Left ventricle myocardium inferior (tissue), 1 donor: ENCODE measurements at regions not wholly inside any gene's neighbourhood (a gene's known extent, or its start where the extent isn't known, plus 50 kb on each side); places are given as distances from the start of the nearest gene placed in this dataset.
A peak's percentile ranks its signal among the peaks of the same experiment; 100 is the strongest.
"Not testable (repeated sequence)": the region's sequence is repeated elsewhere in the genome, so short reads cannot be mapped to it uniquely, and the experiment has no call there.

Experiments
- DNase-seq: peaks from one replicate; pipeline ENCODE4 v3.0.0-alpha.2; 2020
- H3K27ac ChIP-seq: fragments of 200-600 bp; replicated peaks from 2 replicates; pipeline ENCODE4 v1.8.0; 2021
- H3K27me3 ChIP-seq: fragments of 200-600 bp; 2 replicates; pipeline ENCODE4 v1.8.0; 2021; ENCODE audit warnings: low read depth
- H3K36me3 ChIP-seq: fragments of 200-600 bp; 2 replicates; pipeline ENCODE4 v1.8.0; 2021
- H3K4me1 ChIP-seq: fragments of 200-600 bp; 2 replicates; pipeline ENCODE4 v1.8.0; 2021
- H3K4me3 ChIP-seq: fragments of 200-600 bp; 2 replicates; pipeline ENCODE4 v1.8.0; 2021; ENCODE audit warnings: mild to moderate bottlenecking, moderate library complexity
- H3K9me3 ChIP-seq: fragments of 200-600 bp; replicated peaks from 2 replicates; pipeline ENCODE4 v1.8.0; 2021
- intact Hi-C: fragments of 100-400 bp; cut with micrococcal nuclease; formaldehyde crosslinking; loops from one replicate; pipeline ENCODE4 v1.11.0; 2022
- TF ChIP-seq, protein P1 (sequence below): fragments of 200-600 bp; IDR thresholded peaks from 2 replicates; pipeline ENCODE4 v1.8.0; 2021; ENCODE audit warnings: antibody characterized with exemption, mild to moderate bottlenecking, borderline replicate concordance
- donor health status: DM: no; HTN: yes; CAD: no; lungs with severe emphysema.

DNA sequence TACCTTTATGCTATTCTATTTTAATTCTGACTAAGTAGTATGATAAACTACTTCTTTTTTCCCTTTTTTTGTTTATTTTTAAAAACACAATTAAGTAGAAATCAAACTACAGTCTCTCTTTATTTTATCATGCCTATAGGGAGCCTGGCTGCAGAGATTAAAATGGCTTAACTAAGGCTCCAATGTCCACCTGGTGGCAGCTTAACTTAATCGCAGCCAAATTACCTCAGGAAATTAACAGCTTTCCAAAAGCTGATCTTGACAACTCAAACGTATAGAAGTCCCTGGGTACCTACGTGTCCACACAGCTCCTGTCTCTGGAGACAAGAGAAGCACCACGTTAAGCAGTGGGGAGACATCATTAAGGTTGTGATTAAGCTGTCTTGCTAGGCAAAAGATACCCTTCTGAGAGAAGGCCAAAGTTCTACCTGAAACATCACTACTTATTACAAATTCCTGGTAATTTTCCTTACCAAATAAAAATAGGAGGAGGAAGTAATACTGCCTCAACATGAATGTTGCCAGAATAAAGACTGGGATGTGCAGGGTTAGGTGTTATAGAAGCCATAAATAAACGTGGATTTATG, 63.2 kb upstream of the SNX19 start:
- TF ChIP-seq, protein P1, sequence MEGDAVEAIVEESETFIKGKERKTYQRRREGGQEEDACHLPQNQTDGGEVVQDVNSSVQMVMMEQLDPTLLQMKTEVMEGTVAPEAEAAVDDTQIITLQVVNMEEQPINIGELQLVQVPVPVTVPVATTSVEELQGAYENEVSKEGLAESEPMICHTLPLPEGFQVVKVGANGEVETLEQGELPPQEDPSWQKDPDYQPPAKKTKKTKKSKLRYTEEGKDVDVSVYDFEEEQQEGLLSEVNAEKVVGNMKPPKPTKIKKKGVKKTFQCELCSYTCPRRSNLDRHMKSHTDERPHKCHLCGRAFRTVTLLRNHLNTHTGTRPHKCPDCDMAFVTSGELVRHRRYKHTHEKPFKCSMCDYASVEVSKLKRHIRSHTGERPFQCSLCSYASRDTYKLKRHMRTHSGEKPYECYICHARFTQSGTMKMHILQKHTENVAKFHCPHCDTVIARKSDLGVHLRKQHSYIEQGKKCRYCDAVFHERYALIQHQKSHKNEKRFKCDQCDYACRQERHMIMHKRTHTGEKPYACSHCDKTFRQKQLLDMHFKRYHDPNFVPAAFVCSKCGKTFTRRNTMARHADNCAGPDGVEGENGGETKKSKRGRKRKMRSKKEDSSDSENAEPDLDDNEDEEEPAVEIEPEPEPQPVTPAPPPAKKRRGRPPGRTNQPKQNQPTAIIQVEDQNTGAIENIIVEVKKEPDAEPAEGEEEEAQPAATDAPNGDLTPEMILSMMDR = peak; percentile 52
- H3K27me3 ChIP-seq = peaks cover 27% of the 10 kb centered on the region
- intact Hi-C loops = no loop called here
- no peak overlapping the region for H3K4me3 ChIP-seq
- no peaks in the 10 kb centered on the region for H3K4me1 ChIP-seq
- peaks cover 32% of the 10 kb centered on the region for H3K9me3 ChIP-seq
- H3K27ac ChIP-seq = no peak overlapping the region
- H3K36me3 ChIP-seq = no peaks in the 10 kb centered on the region
- DNase-seq = no peak

- Histone ChIP-seq H3K4me3 (no peak overlapping the region), H3K9me3 (peaks cover 32% of the 10 kb centered on the region), H3K27me3 (peaks cover 25% of the 10 kb centered on the region), H3K27ac (no peak overlapping the region), H3K36me3 (no peaks in the 10 kb centered on the region), H3K4me1 (no peaks in the 10 kb centered on the region)
- TF ChIP-seq, protein P1 = no peak
- no peak for DNase-seq
- intact Hi-C loops = no loop called here
Observed at GRCh38 chr11:130980071-130980862, 64.0 kb upstream of the SNX19 start.

DNA sequence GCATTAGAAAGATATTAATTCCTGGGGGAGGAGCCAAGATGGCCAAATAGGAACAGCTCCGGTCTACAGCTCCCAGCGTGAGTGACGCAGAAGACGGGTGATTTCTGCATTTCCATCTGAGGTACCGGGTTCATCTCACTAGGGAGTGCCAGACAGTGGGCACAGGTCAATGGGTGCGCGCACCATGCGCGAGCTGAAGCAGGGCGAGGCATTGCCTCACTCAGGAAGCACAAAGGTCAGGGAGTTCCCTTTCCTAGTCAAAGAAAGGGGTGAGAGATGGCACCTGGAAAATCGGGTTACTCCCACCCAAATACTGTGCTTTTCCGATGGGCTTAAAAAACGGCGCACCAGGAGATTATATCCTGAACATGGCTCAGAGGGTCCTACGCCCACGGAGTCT, 68.0 kb upstream of the SNX19 start:
- DNase-seq, H3K36me3 ChIP-seq, H3K27ac ChIP-seq, H3K4me1 ChIP-seq, H3K4me3 ChIP-seq, intact Hi-C loops, H3K27me3 ChIP-seq: not testable (repeated sequence)
- H3K9me3 ChIP-seq = peaks cover 16% of the 10 kb centered on the region

- Histone ChIP-seq H3K4me1 (no peaks in the 10 kb centered on the region), H3K27me3 (peaks cover 9% of the 10 kb centered on the region), H3K36me3 (no peaks in the 10 kb centered on the region), H3K4me3 (no peak overlapping the region), H3K9me3 (peaks cover 5% of the 10 kb centered on the region), H3K27ac (no peak overlapping the region)
- intact Hi-C loops = no loop called here
- no peak for DNase-seq
- TF ChIP-seq, protein P1 = no peak
Observed at GRCh38 chr11:130992788-130993187, 76.5 kb upstream of the SNX19 start.

DNA sequence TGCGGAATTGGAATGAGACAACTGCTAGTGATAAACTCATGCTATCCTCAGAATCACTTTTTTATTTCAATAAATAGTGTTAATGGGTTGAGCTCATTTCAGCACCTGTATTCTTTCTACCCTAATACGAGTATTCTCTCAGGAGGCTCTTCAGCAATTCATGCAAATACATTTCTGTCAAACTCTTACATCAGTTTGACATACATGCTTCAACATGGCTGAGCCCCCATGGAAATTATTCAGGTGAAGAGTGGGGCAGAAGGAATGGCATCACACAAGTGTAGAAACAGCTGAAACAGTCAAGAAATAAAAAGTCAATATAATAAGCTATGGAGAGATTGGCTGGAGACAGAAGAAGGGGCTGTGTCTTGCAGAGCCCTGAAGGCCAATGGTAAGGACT, 77.8 kb upstream of the SNX19 start:
- Histone ChIP-seq H3K4me3 (no peak overlapping the region), H3K36me3 (no peaks in the 10 kb centered on the region), H3K27me3 (peaks cover 9% of the 10 kb centered on the region), H3K9me3 (peaks cover 5% of the 10 kb centered on the region), H3K27ac (no peak overlapping the region), H3K4me1 (no peaks in the 10 kb centered on the region)
- intact Hi-C loops = no loop called here
- DNase-seq = no peak
- TF ChIP-seq, protein P1 = no peak

DNA sequence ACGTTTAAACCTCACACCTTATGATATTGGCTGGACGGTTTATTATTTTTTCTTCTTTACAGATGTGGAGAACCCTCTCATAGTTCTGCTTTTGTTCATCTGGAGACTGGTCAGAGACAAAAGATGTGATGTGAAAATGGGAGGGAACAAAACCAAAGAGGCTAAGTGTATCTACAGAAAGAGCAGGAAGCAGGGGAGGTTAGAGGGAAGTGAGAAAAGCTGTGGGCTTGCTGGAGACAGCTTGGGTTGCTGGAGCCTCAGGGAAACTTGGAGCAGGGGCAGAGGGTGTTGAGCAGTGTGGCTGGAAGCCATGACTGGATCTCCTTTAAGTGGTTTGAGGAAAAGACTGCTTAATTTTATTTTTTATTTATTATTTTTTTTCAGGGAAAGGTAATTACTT, 79.0 kb upstream of the SNX19 start:
- Histone ChIP-seq H3K27me3 (peaks cover 9% of the 10 kb centered on the region), H3K27ac (no peak overlapping the region), H3K9me3 (no peaks in the 10 kb centered on the region), H3K4me1 (no peaks in the 10 kb centered on the region), H3K36me3 (no peaks in the 10 kb centered on the region), H3K4me3 (no peak overlapping the region)
- no peak for DNase-seq
- TF ChIP-seq, protein P1 = no peak
- intact Hi-C loops = no loop called here
